HEK293 (cell line): ENCODE measurements at regions not wholly inside any gene's neighbourhood (a gene's known extent, or its start where the extent isn't known, plus 50 kb on each side); places are given as distances from the start of the nearest gene placed in this dataset.

Experiments
- CTCF ChIA-PET: fragments of 350-600 bp; formaldehyde crosslinking; extraction: SDS; loops from one replicate; lab custom pipeline; 2021; ENCODE audit warnings: antibody characterized with exemption; lab: Yijun Ruan, JAX
- POLR2A ChIA-PET: fragments of 300-600 bp; formaldehyde crosslinking; extraction: SDS; loops from one replicate; lab custom pipeline; 2020; ENCODE audit warnings: antibody characterized with exemption, inconsistent platforms; lab: Yijun Ruan, JAX
- H3K27ac ChIP-seq: fragments of 200-500 bp; sonication (Bioruptor generic); 2 replicates; pipeline ENCODE4 v1.5.1; 2014; ENCODE audit warnings: low read depth, low read length, control low read depth, inconsistent platforms; ENCODE audit errors: extremely low read depth
- H3K36me3 ChIP-seq, 2 experiments: fragments of 200-500 bp in 1 of 2; sonication (Bioruptor generic) in 1 of 2; 1 replicate in 1 of 2; 2 replicates in 1 of 2; pipeline ENCODE4 v1.5.1; 2014 to 2017; ENCODE audit warnings: inconsistent platforms in 2 of 2, low read length in 2 of 2; ENCODE audit not compliant: control insufficient read depth in 2 of 2, insufficient read depth in 1 of 2
- H3K4me1 ChIP-seq: fragments of 200-500 bp; sonication (Bioruptor generic); 2 replicates; pipeline ENCODE4 v1.5.1; 2014; ENCODE audit warnings: mild to moderate bottlenecking, low read length, inconsistent platforms; ENCODE audit not compliant: control insufficient read depth, insufficient read depth
- H3K4me3 ChIP-seq: 2 replicates; pipeline ENCODE4 v1.5.1; 2011; ENCODE audit warnings: low read depth, mild to moderate bottlenecking, control low read depth, low read length, moderate library complexity
- H3K9me3 ChIP-seq: fragments of 200-500 bp; sonication (Bioruptor generic); 2 replicates; pipeline ENCODE4 v1.5.1; 2014; ENCODE audit warnings: low read depth, low read length, inconsistent platforms; ENCODE audit not compliant: control insufficient read depth, insufficient read depth
- GLIS1 ChIP-seq: fragments of 450-650 bp; formaldehyde crosslinking; IDR thresholded peaks from 2 replicates; pipeline ENCODE4 v1.5.1; 2016; ENCODE audit warnings: missing biosample characterization, missing genetic modification characterization
- KLF10 ChIP-seq: fragments of 450-650 bp; IDR thresholded peaks from 2 replicates; pipeline ENCODE4 v1.5.1; 2018; ENCODE audit warnings: missing biosample characterization, mild to moderate bottlenecking, missing genetic modification characterization
- KLF8 ChIP-seq: fragments of 450-650 bp; formaldehyde crosslinking; IDR thresholded peaks from 2 replicates; pipeline ENCODE4 v1.5.1; 2016; ENCODE audit warnings: missing biosample characterization, missing genetic modification characterization
- SP2 ChIP-seq: fragments of 450-650 bp; formaldehyde crosslinking; IDR thresholded peaks from 2 replicates; pipeline ENCODE4 v1.5.1; 2016; ENCODE audit warnings: missing biosample characterization, missing genetic modification characterization
- TRIM28 ChIP-seq: IDR thresholded peaks from 2 replicates; pipeline ENCODE4 v1.6.1; 2011; ENCODE audit warnings: low read length, control low read depth, borderline replicate concordance
- ZBTB17 ChIP-seq: fragments of 450-650 bp; formaldehyde crosslinking; IDR thresholded peaks from 2 replicates; pipeline ENCODE4 v1.5.1; 2016; ENCODE audit warnings: missing biosample characterization, missing genetic modification characterization
- ZNF10 ChIP-seq: fragments of 450-650 bp; formaldehyde crosslinking; IDR thresholded peaks from 2 replicates; pipeline ENCODE4 v1.5.1; 2017; ENCODE audit warnings: missing biosample characterization, missing genetic modification characterization
- ZNF221 ChIP-seq: fragments of 450-650 bp; formaldehyde crosslinking; IDR thresholded peaks from 2 replicates; pipeline ENCODE4 v1.5.1; 2017; ENCODE audit warnings: missing biosample characterization, missing genetic modification characterization, borderline replicate concordance
- ZNF302 ChIP-seq: fragments of 450-650 bp; formaldehyde crosslinking; IDR thresholded peaks from 2 replicates; pipeline ENCODE4 v1.5.1; 2016; ENCODE audit warnings: missing biosample characterization, missing genetic modification characterization, low read depth
- ZNF404 ChIP-seq: fragments of 450-650 bp; formaldehyde crosslinking; IDR thresholded peaks from 2 replicates; pipeline ENCODE4 v1.5.1; 2017; ENCODE audit warnings: missing biosample characterization, missing genetic modification characterization
- ZNF521 ChIP-seq: fragments of 450-650 bp; formaldehyde crosslinking; IDR thresholded peaks from 2 replicates; pipeline ENCODE4 v1.5.1; 2017; ENCODE audit warnings: missing biosample characterization, mild to moderate bottlenecking, missing genetic modification characterization
- ZNF660 ChIP-seq: fragments of 450-650 bp; IDR thresholded peaks from 2 replicates; pipeline ENCODE4 v1.5.1; 2018; ENCODE audit warnings: missing biosample characterization, mild to moderate bottlenecking, missing genetic modification characterization
- TF ChIP-seq, protein P1 (sequence below): fragments of 450-650 bp; formaldehyde crosslinking; IDR thresholded peaks from 2 replicates; pipeline ENCODE4 v1.5.1; 2016; ENCODE audit warnings: missing biosample characterization, missing genetic modification characterization
- TF ChIP-seq, protein P2 (sequence below): fragments of 450-650 bp; formaldehyde crosslinking; IDR thresholded peaks from 2 replicates; pipeline ENCODE4 v1.5.1; 2016; ENCODE audit warnings: missing biosample characterization, missing genetic modification characterization
- TF ChIP-seq, protein P3 (sequence below): fragments of 450-650 bp; formaldehyde crosslinking; IDR thresholded peaks from 2 replicates; pipeline ENCODE4 v1.5.1; 2017; ENCODE audit warnings: missing biosample characterization, missing genetic modification characterization
- TF ChIP-seq, protein P4 (sequence below): fragments of 450-650 bp; IDR thresholded peaks from 2 replicates; pipeline ENCODE4 v1.5.1; 2018; ENCODE audit warnings: missing biosample characterization, missing genetic modification characterization
- TF ChIP-seq, protein P5 (sequence below): fragments of 450-650 bp; formaldehyde crosslinking; IDR thresholded peaks from 2 replicates; pipeline ENCODE4 v1.5.1; 2016; ENCODE audit warnings: missing biosample characterization, missing genetic modification characterization
- TF ChIP-seq, protein P6 (sequence below): fragments of 450-650 bp; formaldehyde crosslinking; IDR thresholded peaks from 2 replicates; pipeline ENCODE4 v1.5.1; 2016; ENCODE audit warnings: missing biosample characterization, missing genetic modification characterization, low read depth

DNA sequence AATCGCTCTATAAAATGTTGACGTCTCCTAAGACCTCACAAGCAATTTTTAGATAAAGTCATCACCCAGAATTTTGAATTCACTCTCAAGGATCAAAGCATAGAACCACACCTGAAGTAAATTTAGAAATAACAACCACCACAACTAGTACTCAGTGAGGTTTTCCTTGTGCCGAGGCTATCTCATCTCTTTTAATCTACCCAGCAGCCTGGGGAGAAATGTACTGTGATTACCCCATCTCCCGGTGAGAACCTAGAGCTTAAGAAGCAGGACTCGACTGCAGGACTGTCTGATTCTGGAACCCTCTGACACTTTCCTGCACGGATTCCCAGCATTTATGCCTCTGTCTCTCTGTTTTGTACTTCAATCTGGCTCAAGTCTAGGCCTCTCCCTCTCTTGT, 180.9 kb upstream of the PLXNC1 start (continued):
- TF ChIP-seq ZBTB17 (tag by site-specific recombination) (no peak), TRIM28 (no peak), ZNF221 (tag by site-specific recombination) (no peak)
- TF ChIP-seq, protein P1, sequence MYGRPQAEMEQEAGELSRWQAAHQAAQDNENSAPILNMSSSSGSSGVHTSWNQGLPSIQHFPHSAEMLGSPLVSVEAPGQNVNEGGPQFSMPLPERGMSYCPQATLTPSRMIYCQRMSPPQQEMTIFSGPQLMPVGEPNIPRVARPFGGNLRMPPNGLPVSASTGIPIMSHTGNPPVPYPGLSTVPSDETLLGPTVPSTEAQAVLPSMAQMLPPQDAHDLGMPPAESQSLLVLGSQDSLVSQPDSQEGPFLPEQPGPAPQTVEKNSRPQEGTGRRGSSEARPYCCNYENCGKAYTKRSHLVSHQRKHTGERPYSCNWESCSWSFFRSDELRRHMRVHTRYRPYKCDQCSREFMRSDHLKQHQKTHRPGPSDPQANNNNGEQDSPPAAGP, result no peak
- TF ChIP-seq, all 188 proteins: peak for 0

DNA sequence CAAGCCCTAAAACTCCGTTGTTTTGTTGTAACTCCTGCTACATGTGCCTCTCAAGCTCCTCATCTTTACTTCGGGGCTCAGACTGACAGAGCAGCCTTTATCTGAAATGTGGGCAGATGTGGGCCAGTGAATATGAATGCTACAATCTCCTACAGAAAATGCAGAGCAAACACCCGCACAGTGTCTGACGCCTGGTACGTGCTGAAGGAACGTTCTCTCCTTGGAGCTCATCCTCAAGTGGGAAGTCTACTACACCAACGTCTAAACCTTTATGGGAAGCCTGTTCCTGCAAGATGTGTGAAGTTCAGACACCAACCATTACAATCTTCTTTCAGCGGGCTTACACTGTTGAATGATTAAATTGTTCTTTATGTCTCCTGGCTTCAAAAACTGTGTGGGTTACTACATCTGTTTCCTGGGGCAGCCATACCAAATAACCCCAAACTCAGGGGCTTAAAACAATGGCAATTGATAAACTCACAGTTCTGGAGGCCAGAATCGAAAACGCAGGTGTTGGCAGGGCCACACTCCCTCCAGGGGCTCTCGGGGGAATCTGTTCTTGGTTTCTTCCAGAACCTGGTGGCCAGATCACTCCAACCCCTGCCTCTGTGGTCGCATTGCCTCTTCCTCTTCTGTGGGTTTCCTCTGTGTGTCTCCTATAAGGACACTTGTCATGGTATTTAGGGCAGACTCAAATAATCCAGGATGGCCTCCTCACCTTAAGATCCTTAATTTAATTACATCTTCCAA, 179.7 kb upstream of the PLXNC1 start:
- TF ChIP-seq, protein P2, sequence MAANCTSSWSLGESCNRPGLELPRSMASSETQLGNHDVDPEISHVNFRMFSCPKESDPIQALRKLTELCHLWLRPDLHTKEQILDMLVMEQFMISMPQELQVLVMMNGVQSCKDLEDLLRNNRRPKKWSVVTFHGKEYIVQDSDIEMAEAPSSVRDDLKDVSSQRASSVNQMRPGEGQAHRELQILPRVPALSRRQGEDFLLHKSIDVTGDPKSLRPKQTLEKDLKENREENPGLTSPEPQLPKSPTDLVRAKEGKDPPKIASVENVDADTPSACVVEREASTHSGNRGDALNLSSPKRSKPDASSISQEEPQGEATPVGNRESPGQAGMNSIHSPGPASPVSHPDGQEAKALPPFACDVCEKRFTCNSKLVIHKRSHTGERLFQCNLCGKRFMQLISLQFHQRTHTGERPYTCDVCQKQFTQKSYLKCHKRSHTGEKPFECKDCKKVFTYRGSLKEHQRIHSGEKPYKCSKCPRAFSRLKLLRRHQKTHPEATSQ (tag by site-specific recombination), result no peak
- TF ChIP-seq KLF8 (tag by site-specific recombination) (no peak), ZNF404 (tag by site-specific recombination) (no peak), KLF10 (no peak), ZNF302 (no peak), ZNF521 (tag by site-specific recombination) (no peak), SP2 (no peak), GLIS1 (no peak), ZNF660 (tag by site-specific recombination) (no peak), ZNF10 (no peak)
- TF ChIP-seq, protein P3, sequence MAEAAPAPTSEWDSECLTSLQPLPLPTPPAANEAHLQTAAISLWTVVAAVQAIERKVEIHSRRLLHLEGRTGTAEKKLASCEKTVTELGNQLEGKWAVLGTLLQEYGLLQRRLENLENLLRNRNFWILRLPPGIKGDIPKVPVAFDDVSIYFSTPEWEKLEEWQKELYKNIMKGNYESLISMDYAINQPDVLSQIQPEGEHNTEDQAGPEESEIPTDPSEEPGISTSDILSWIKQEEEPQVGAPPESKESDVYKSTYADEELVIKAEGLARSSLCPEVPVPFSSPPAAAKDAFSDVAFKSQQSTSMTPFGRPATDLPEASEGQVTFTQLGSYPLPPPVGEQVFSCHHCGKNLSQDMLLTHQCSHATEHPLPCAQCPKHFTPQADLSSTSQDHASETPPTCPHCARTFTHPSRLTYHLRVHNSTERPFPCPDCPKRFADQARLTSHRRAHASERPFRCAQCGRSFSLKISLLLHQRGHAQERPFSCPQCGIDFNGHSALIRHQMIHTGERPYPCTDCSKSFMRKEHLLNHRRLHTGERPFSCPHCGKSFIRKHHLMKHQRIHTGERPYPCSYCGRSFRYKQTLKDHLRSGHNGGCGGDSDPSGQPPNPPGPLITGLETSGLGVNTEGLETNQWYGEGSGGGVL, result no peak
- TF ChIP-seq, protein P4, sequence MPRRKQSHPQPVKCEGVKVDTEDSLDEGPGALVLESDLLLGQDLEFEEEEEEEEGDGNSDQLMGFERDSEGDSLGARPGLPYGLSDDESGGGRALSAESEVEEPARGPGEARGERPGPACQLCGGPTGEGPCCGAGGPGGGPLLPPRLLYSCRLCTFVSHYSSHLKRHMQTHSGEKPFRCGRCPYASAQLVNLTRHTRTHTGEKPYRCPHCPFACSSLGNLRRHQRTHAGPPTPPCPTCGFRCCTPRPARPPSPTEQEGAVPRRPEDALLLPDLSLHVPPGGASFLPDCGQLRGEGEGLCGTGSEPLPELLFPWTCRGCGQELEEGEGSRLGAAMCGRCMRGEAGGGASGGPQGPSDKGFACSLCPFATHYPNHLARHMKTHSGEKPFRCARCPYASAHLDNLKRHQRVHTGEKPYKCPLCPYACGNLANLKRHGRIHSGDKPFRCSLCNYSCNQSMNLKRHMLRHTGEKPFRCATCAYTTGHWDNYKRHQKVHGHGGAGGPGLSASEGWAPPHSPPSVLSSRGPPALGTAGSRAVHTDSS, result no peak
- TF ChIP-seq, protein P5, sequence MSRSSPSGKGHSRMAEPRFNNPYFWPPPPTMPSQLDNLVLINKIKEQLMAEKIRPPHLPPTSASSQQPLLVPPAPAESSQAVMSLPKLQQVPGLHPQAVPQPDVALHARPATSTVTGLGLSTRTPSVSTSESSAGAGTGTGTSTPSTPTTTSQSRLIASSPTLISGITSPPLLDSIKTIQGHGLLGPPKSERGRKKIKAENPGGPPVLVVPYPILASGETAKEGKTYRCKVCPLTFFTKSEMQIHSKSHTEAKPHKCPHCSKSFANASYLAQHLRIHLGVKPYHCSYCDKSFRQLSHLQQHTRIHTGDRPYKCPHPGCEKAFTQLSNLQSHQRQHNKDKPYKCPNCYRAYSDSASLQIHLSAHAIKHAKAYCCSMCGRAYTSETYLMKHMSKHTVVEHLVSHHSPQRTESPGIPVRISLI (tag by site-specific recombination), result no peak
- TF ChIP-seq, protein P6, sequence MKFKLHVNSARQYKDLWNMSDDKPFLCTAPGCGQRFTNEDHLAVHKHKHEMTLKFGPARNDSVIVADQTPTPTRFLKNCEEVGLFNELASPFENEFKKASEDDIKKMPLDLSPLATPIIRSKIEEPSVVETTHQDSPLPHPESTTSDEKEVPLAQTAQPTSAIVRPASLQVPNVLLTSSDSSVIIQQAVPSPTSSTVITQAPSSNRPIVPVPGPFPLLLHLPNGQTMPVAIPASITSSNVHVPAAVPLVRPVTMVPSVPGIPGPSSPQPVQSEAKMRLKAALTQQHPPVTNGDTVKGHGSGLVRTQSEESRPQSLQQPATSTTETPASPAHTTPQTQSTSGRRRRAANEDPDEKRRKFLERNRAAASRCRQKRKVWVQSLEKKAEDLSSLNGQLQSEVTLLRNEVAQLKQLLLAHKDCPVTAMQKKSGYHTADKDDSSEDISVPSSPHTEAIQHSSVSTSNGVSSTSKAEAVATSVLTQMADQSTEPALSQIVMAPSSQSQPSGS (tag by site-specific recombination), result no peak
- Histone ChIP-seq H3K36me3 (no peaks in the 10 kb centered on the region), H3K4me3 (no peak overlapping the region), H3K9me3 (no peaks in the 10 kb centered on the region), H3K4me1 (no peaks in the 10 kb centered on the region), H3K27ac (no peak overlapping the region)
- POLR2A ChIA-PET, result no interaction called here
- CTCF ChIA-PET, result interaction anchor here (0.9 kb wide), 1 partner anchor 133 kb away, joined by 3 read pairs; no protein-coding TSS in a partner anchor
